ENCODE measurements at regions not wholly inside any gene's neighbourhood (a gene's known extent, or its start where the extent isn't known, plus 50 kb on each side); places are given as distances from the start of the nearest gene placed in this dataset.

GRCh38 chr2:224210286-224211180 is 171.4 kb upstream of the SERPINE2 start:
- no peak for DNase-seq

GRCh38 chr2:224209555-224210285 is 170.6 kb upstream of the SERPINE2 start:
- DNase-seq = no peak

GRCh38 chr2:224208443-224208842 is 169.4 kb upstream of the SERPINE2 start:
- DNase-seq = no peak

- DNase-seq = no peak
Measured at GRCh38 chr2:224208007-224208406, 168.9 kb upstream of the SERPINE2 start.

DNA sequence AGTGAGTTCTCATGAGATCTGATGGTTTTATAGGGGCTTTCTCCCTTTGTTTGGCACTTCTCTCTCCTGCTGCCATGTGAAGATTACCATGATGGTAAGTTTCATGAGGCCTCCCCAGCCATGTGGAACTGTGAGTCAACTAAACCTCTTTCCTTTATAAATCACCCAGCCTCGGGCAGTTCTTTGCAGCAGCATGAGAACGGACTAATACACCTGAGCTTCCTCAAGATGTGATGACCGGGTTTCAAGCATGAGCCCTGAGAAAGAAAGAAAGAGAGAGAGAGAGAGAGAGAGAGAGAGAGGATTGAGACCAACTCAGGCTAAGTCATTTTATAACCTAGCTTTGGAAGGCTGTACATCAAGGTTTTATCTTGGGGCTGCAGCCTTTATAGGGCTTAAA is 167.7 kb upstream of the SERPINE2 start:
- DNase-seq = no peak

DNA sequence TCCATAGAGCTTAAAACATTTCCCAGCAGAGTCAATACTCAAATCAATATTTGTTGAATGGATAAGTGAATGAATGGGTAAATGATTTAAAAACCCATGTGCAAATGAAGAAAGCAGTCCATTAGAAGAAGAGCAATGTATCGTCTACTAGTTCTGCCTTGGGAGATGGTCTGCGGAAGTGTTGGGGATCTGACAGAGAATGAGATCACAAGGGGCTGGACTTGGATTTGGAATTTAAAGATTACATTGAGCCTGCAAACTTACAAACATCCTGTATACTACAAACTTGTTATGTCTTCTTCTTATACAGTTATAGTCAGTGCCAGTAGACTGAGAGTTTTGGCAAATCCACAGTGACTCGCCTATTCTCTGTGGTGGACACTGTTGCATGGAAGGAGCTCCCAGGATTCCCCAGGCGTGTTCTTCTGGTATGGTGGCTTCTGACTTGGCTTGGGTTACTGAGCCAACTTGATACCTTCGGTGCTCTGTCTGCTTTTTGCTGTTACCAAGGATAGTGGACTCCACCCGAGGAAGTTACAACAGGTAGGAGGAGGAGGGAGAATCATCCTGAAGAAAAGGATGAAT is 163.3 kb upstream of the SERPINE2 start:
- DNase-seq = no peak

DNA sequence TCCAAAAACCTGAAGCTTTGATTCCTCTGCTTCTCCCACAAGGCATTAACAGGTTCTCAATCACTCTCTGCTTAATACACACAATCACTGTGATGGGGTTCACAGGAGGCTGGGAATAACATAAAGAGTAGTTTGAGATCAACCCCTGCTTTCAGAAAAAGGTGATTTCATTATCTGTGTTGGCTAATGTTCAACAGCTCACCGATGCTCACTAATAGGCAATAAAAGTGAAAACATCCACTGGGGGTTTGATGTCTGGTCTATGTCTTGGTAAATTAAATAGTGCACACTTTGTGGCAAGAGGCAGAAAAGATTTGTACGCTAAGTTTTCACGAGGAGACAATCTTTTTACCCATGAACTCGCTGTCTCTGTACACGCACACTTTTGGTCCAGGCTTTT is 159.3 kb upstream of the SERPINE2 start:
- no peak for DNase-seq

GRCh38 chr2:224196810-224197209 is 157.7 kb upstream of the SERPINE2 start:
- no peak for DNase-seq

DNA sequence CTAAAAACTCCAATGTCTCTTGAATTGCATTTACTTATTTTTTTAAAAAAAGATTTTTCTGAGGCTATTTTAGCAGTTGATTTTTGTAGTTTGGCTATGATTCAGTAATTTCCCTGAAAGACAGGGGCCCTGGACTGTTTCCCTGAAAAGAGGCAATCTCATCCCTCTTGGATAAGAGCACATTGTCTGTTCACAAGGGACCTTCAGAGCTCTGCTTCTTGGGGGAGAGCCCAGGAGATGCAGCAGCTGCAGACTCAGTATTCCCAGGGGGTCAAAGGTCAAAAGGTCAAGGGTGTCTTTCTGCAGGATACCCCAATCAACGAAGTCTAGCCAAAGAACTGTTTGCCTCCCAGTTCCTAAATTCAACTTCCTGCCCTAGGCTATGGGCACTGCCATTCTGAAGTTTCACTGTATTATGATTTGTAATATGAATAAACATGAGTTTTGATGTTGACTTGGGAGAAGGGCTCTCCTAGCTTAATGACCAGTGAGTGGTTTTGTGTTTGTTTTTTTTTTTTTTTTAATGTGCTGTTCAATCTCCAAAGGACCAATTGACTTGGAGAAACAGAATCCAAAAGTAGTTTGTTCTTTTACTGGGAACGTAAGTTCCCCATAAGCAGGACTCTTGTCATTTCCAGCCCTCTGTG is 157.0 kb upstream of the SERPINE2 start:
- DNase-seq = no peak

- DNase-seq = no peak
Measured at GRCh38 chr2:224194161-224194560, 155.1 kb upstream of the SERPINE2 start.

GRCh38 chr2:224191465-224191864 is 152.4 kb upstream of the SERPINE2 start:
- no peak for DNase-seq

- no peak for DNase-seq
Measured at GRCh38 chr2:224190936-224191270, 151.8 kb upstream of the SERPINE2 start.

GRCh38 chr2:224190234-224190935 is 151.3 kb upstream of the SERPINE2 start:
- no peak for DNase-seq

DNA sequence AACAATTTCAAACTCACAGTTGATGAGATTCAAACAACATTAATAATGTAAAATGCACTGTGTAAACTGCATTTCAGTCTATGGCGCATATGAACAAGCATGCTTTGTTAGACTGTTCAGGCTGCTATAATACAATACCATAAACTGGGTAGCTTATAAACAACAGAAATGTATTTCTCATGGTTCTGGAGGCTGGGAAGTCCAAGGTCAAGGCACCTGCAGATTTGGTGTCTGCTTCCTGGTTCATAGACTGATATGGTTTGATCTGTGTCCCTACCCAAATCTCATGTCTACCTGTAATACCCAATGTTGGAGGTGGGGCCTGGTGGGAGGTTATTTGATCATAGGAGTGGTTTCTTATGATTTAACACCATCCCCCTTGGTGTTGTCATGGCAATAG is 148.1 kb upstream of the SERPINE2 start:
- DNase-seq = no peak

GRCh38 chr2:224185023-224185601 is 146.0 kb upstream of the SERPINE2 start:
- no peak for DNase-seq

DNA sequence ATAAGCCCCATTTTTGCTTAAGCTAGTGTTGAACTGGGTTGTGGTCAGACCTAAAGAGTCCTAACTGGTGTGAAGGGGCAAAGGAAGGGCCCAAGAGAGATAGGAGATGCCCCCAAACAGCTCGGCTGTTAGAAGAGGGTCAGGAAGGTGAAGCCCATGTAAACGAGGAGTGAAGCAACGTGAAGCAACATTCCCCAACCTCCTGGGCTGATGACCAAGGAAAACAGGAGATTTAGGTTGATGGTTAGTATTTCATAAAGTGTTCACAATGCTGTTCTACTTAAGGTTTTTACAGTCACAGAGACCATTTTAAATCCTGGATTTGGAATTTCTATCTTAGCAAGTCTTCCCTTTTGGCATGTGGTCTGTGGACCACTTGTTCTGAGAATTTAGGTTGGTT is 144.0 kb upstream of the SERPINE2 start:
- DNase-seq = no peak

GRCh38 chr2:224182498-224182897 is 143.4 kb upstream of the SERPINE2 start:
- DNase-seq = no peak

- DNase-seq = no peak
Measured at GRCh38 chr2:224181534-224182155, 142.6 kb upstream of the SERPINE2 start.

- no peak for DNase-seq
Measured at GRCh38 chr2:224180810-224181209, 141.7 kb upstream of the SERPINE2 start.

DNA sequence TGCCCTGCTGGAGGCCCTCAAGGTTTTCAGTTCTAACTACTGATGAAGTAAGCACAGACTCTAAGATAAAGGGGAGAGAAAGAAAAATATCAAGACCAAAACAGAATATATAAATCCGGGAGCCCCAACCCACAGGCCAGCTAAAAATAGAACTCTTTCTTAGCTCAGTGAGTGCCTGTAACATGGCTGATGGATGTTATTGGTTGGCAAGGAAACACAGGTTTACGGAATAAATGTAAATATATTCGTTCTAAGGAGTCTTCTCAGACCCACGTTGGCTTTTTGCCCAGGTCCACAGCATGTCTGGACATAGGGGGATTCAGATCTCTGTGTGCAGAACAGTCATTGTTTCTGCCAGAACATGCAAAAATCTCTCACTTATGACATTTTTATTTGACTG is 139.0 kb upstream of the SERPINE2 start:
- peak; percentile 22 for DNase-seq

DNA sequence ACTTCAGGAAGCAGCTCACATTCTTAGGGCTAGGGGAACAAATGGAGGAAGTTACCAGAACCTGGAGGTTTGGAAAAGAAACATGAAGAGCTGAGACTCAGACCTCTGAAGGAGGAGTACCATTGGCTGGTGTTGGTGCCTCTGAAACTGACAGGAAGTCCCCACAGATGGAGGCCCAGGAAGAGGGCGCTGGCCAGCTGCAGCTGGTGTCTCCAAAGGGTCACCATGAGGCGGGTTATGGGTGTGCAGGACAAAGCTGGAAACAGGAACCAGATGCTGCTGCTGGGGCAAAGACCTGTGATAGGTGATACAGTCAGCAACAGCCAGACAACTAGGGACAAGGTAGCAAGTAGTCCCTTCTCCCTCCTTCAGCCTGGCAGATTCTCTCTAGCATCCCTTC is 136.5 kb upstream of the SERPINE2 start:
- no peak for DNase-seq

DNA sequence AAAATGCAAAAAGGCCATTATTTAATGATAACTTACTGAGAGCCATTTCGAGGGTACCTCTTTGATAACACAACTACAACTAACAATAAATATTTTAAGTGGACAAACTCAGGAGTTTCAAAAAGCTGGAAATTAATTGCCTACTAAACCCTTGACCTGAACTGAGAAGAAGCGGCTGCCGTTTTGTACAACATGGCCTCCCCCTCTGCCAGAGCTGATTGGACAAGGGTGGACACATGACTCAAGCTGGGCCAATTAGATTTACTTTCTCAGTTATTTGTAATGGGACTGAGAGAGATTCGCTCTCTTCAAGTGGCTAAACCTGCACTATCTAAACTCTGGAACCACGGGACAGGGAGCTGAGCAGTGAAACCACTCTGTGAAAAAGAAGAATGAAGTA is 135.9 kb upstream of the SERPINE2 start:
- no peak for DNase-seq
